CD14-positive monocyte (primary cell): ENCODE measurements at regions not wholly inside any gene's neighbourhood (a gene's known extent, or its start where the extent isn't known, plus 50 kb on each side); places are given as distances from the start of the nearest gene placed in this dataset.
A peak's percentile ranks its signal among the peaks of the same experiment; 100 is the strongest.

ENCODE experiments used
- DNase-seq, 3 donors: peaks; one replicate each; pipeline ENCODE4 v3.0.0-alpha.2; 2011 to 2022
- H2AFZ ChIP-seq: 2 replicates; pipeline ENCODE4 v1.6.0; 2012; ENCODE audit warnings: mild to moderate bottlenecking, low read depth, low read length, inconsistent platforms; ENCODE audit not compliant: insufficient read depth, poor library complexity, severe bottlenecking
- H3K27ac ChIP-seq, 2 donors: 1 replicate in 1 of 2; 2 replicates in 1 of 2; pipeline ENCODE4 v1.5.1; 2012 to 2013; ENCODE audit warnings: low read length in 2 of 2, control low read depth in 1 of 2, inconsistent platforms in 1 of 2, low read depth in 1 of 2, mild to moderate bottlenecking in 1 of 2
- H3K27me3 ChIP-seq, 2 donors: one replicate each; pipeline versions ENCODE4 v1.6.0 to v1.6.1; 2011 to 2013; ENCODE audit warnings: low read length in 2 of 2; ENCODE audit not compliant: control insufficient read depth in 2 of 2, insufficient read depth in 2 of 2
- H3K36me3 ChIP-seq, 2 donors: replicated peaks in 1 of 2; 1 replicate in 1 of 2; 2 replicates in 1 of 2; pipeline versions ENCODE4 v1.5.1 to v1.6.1; 2012 to 2013; ENCODE audit warnings: low read length in 2 of 2, control low read depth in 1 of 2, inconsistent platforms in 1 of 2, mild to moderate bottlenecking in 1 of 2; ENCODE audit not compliant: insufficient read depth in 2 of 2, control insufficient read depth in 1 of 2
- H3K4me1 ChIP-seq, 2 donors: 1 replicate in 1 of 2; 2 replicates in 1 of 2; pipeline versions ENCODE4 v1.5.1 to v1.6.1; 2012 to 2013; ENCODE audit warnings: low read length in 2 of 2, control low read depth in 1 of 2, inconsistent platforms in 1 of 2, mild to moderate bottlenecking in 1 of 2, moderate library complexity in 1 of 2; ENCODE audit not compliant: insufficient read depth in 2 of 2, control insufficient read depth in 1 of 2
- H3K4me2 ChIP-seq: replicated peaks from 2 replicates; pipeline ENCODE3; 2012; ENCODE audit warnings: low read length, moderate library complexity, mild to moderate bottlenecking; ENCODE audit not compliant: poor library complexity, severe bottlenecking; ENCODE audit errors: extremely low read depth
- H3K4me3 ChIP-seq, 3 experiments: fragments of 200-600 bp in 1 of 3; sonication (generic) in 1 of 3; replicated peaks in 1 of 3; 1 replicate in 2 of 3; 2 replicates in 1 of 3; pipeline ENCODE4 v1.5.1; 2011 to 2013; ENCODE audit warnings: low read length in 3 of 3, mild to moderate bottlenecking in 3 of 3, control low read depth in 2 of 3, low read depth in 2 of 3, inconsistent platforms in 1 of 3, moderate library complexity in 1 of 3
- H3K79me2 ChIP-seq: 2 replicates; pipeline ENCODE4 v1.6.0; 2012; ENCODE audit warnings: mild to moderate bottlenecking, control low read depth, inconsistent platforms, low read length, moderate library complexity; ENCODE audit not compliant: insufficient read depth
- H3K9ac ChIP-seq: 2 replicates; pipeline ENCODE4 v1.6.0; 2017; ENCODE audit warnings: low read length, mild to moderate bottlenecking; ENCODE audit not compliant: insufficient read depth, poor library complexity, severe bottlenecking
- H3K9me3 ChIP-seq, 2 donors: replicated peaks in 1 of 2; 1 replicate in 1 of 2; 2 replicates in 1 of 2; pipeline versions ENCODE4 v1.5.1 to v1.6.1; 2012 to 2013; ENCODE audit warnings: low read length in 2 of 2, control low read depth in 1 of 2; ENCODE audit not compliant: control insufficient read depth in 1 of 2, insufficient read depth in 1 of 2
- H4K20me1 ChIP-seq: 2 replicates; pipeline ENCODE4 v1.6.0; 2012; ENCODE audit warnings: mild to moderate bottlenecking, low read length, control low read depth, moderate library complexity; ENCODE audit not compliant: insufficient read depth
- H3K27ac Mint-ChIP-seq, 7 donors: one replicate each; pipeline ENCODE4 v1.8.0; 2020; ENCODE audit warnings: mild to moderate bottlenecking in 7 of 7, mixed read lengths in 7 of 7, moderate library complexity in 6 of 7, inconsistent platforms in 2 of 7
- H3K27me3 Mint-ChIP-seq, 3 donors: one replicate each; pipeline ENCODE4 v1.8.0; 2021 to 2022; ENCODE audit warnings: low read depth in 3 of 3, mild to moderate bottlenecking in 3 of 3, mixed read lengths in 3 of 3, moderate library complexity in 3 of 3, inconsistent platforms in 1 of 3
- H3K36me3 Mint-ChIP-seq, 2 donors: one replicate each; pipeline ENCODE4 v1.8.0; 2020; ENCODE audit warnings: mixed read lengths in 2 of 2, inconsistent platforms in 1 of 2, mild to moderate bottlenecking in 1 of 2
- H3K4me1 Mint-ChIP-seq: one replicate; pipeline ENCODE4 v1.8.0; 2020; ENCODE audit warnings: mild to moderate bottlenecking, mixed read lengths
- H3K4me3 Mint-ChIP-seq, 2 donors: one replicate each; pipeline ENCODE4 v1.8.0; 2020; ENCODE audit warnings: mild to moderate bottlenecking in 2 of 2, mixed read lengths in 2 of 2, moderate library complexity in 1 of 2
- H3K9me3 Mint-ChIP-seq, 7 donors: one replicate each; pipeline ENCODE4 v1.8.0; 2020 to 2022; ENCODE audit warnings: mixed read lengths in 7 of 7, mild to moderate bottlenecking in 6 of 7, moderate library complexity in 6 of 7, inconsistent platforms in 2 of 7
- CTCF ChIP-seq: fragments of 200-600 bp; IDR thresholded peaks from one replicate; pipeline ENCODE4 v1.8.0; 2022; ENCODE audit warnings: antibody characterized with exemption, mild to moderate bottlenecking
- WGBS: methylation state at CpG from one replicate; pipeline ENCODE4 v1.1.5; 2013; ENCODE audit warnings: missing lambda C conversion rate; ENCODE audit not compliant: insufficient coverage; 5-methylcytosine and 5-hydroxymethylcytosine counted together
- intact Hi-C, 2 donors: fragments of 100-400 bp; cut with micrococcal nuclease; formaldehyde crosslinking; loops; one replicate each; pipeline versions ENCODE4 v1.15.0 to v1.15.1; 2023

- WGBS = 97% methylated on average over 6 of the region's 7 CpGs
- H3K4me1 ChIP-seq = no peaks in the 10 kb centered on the region
- H3K27ac Mint-ChIP-seq = no peak overlapping the region
These were observed 132.1 kb downstream of the TFCP2L1 start for GRCh38 chr2:121152861-121153260.

GRCh38 chr2:121153516-121153915 is 131.5 kb downstream of the TFCP2L1 start:
- H3K27me3 Mint-ChIP-seq = peaks cover 5 to 10% (median 9%) of the 10 kb centered on the region in 3 donors
- no peaks in the 10 kb centered on the region for H3K27me3 ChIP-seq
- H3K36me3 ChIP-seq = no peaks in the 10 kb centered on the region
- no peak overlapping the region for H3K4me3 Mint-ChIP-seq
- WGBS = 84% methylated on average over 6 of the region's 6 CpGs
- DNase-seq = no peak
- H3K79me2 ChIP-seq = no peaks in the 10 kb centered on the region
- H3K4me2 ChIP-seq = no peak overlapping the region
- H2AFZ ChIP-seq = no peak overlapping the region
- intact Hi-C loops = no loop called here
- TF ChIP-seq CTCF = no peak
- H3K9me3 ChIP-seq = peaks cover 13 to 14% of the 10 kb centered on the region in 2 donors
- no peaks in the 10 kb centered on the region for H3K4me1 Mint-ChIP-seq
- peaks cover 18 to 24% (median 20%) of the 10 kb centered on the region in 7 donors for H3K9me3 Mint-ChIP-seq
- H3K27ac Mint-ChIP-seq = peak overlapping the region in 1 of 7 donors; percentile 61
- no peaks in the 10 kb centered on the region for H3K36me3 Mint-ChIP-seq
- H3K4me3 ChIP-seq = no peak overlapping the region
- no peak overlapping the region for H3K9ac ChIP-seq
- no peaks in the 10 kb centered on the region for H4K20me1 ChIP-seq
- H3K4me1 ChIP-seq = no peaks in the 10 kb centered on the region
- H3K27ac ChIP-seq = no peak overlapping the region

More at GRCh38 chr2:121152861-121153260, 132.1 kb downstream of the TFCP2L1 start:
- peaks cover 6 to 11% of the 10 kb centered on the region in 2 donors for H3K9me3 ChIP-seq
- H3K9ac ChIP-seq = no peak overlapping the region
- no peaks in the 10 kb centered on the region for H3K27me3 ChIP-seq
- H4K20me1 ChIP-seq = no peaks in the 10 kb centered on the region
- H3K79me2 ChIP-seq = no peaks in the 10 kb centered on the region
- H3K36me3 ChIP-seq = no peaks in the 10 kb centered on the region
- Mint-ChIP-seq H3K36me3 (no peaks in the 10 kb centered on the region), H3K4me1 (no peaks in the 10 kb centered on the region), H3K27me3 (peaks cover 5 to 10% (median 9%) of the 10 kb centered on the region in 3 donors), H3K4me3 (no peak overlapping the region), H3K9me3 (peaks cover 12 to 18% (median 13%) of the 10 kb centered on the region in 7 donors)
- TF ChIP-seq CTCF = no peak
- no peak overlapping the region for H3K4me2 ChIP-seq
- H3K4me3 ChIP-seq = no peak overlapping the region
- intact Hi-C loops = no loop called here
- no peak for DNase-seq
- H2AFZ ChIP-seq = no peak overlapping the region
- H3K27ac ChIP-seq = no peak overlapping the region
